ENCODE measurements at regions not wholly inside any gene's neighbourhood (a gene's known extent, or its start where the extent isn't known, plus 50 kb on each side); places are given as distances from the start of the nearest gene placed in this dataset.

DNA sequence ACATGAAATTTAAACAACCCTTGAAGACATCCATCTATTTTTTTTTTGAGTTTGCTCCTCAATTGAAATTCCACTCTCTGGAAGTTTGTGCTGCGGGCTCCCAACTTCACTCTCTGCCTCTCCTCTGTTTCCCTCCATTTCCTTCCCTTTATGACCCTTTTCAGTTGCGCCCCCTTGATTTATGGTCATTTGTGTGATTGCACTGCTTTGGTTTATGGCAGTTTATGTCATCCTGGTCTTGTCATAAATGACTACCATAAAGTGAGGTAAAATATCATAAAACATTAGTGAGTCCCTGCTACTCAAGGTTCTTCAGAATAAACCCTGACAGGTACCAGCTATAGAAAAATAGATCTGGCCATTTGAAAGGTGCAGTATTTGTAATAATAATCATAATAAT lies 348.3 kb upstream of the ZFP64 start:
- H3K36me3 ChIP-seq, result no peaks in the 10 kb centered on the region
- TF ChIP-seq POLR2A (IDR thresholded peaks at IDR 0.05), result no peak
- TF ChIP-seq POLR2AphosphoS5 (IDR thresholded peaks at IDR 0.05), result no peak
- TF ChIP-seq, protein P1, sequence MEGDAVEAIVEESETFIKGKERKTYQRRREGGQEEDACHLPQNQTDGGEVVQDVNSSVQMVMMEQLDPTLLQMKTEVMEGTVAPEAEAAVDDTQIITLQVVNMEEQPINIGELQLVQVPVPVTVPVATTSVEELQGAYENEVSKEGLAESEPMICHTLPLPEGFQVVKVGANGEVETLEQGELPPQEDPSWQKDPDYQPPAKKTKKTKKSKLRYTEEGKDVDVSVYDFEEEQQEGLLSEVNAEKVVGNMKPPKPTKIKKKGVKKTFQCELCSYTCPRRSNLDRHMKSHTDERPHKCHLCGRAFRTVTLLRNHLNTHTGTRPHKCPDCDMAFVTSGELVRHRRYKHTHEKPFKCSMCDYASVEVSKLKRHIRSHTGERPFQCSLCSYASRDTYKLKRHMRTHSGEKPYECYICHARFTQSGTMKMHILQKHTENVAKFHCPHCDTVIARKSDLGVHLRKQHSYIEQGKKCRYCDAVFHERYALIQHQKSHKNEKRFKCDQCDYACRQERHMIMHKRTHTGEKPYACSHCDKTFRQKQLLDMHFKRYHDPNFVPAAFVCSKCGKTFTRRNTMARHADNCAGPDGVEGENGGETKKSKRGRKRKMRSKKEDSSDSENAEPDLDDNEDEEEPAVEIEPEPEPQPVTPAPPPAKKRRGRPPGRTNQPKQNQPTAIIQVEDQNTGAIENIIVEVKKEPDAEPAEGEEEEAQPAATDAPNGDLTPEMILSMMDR (IDR thresholded peaks at IDR 0.05), result no peak
- intact Hi-C loops (cut with DNase I), result no loop called here
- no peaks in the 10 kb centered on the region for H3K9me3 ChIP-seq
- 40% methylated on average over 2 of the region's 2 CpGs for WGBS
- H3K27ac ChIP-seq, result no peak overlapping the region
- no peak overlapping the region for H3K4me3 ChIP-seq
- no peaks in the 10 kb centered on the region for H3K27me3 ChIP-seq (replicated peaks; ENCODE audit: insufficient read depth)
- DNase-seq (ENCODE audit: low spot score), result no peak
- H3K4me1 ChIP-seq (replicated peaks), result no peaks in the 10 kb centered on the region

DNA sequence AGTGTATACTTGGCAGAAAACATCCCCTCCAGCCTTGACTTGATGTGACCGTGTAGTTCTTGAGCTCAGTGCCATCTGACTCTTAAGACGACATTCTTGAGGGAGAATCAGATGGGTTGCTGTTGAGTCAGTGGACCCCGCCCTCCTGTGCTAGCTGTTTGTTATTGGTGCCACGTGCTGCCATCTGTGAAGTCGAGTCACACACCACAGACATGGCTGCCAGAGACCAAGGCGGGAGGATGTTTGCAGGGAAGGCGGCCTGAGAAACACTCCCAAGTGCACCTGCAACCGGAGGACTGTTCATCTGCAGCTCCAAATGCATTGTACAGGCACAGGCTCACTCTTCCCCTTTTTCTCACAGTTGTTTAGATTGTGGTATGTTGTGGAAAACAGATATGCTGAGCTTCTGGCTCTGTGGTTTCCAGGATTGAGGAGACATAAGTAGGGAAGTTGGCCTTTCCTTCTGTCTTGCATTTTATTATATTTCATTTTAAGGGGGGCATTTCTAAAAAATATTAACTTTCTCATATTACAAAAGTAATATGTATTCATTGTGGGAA lies 345.3 kb upstream of the ZFP64 start:
- Histone ChIP-seq H3K9me3 (no peaks in the 10 kb centered on the region), H3K4me1 (replicated peaks) (no peaks in the 10 kb centered on the region), H3K27me3 (replicated peaks; ENCODE audit: insufficient read depth) (no peaks in the 10 kb centered on the region), H3K27ac (no peak overlapping the region), H3K4me3 (no peak overlapping the region), H3K36me3 (no peaks in the 10 kb centered on the region)
- DNase-seq (ENCODE audit: low spot score), result no peak
- 88% methylated on average over 8 of the region's 8 CpGs for WGBS
- TF ChIP-seq POLR2AphosphoS5 (IDR thresholded peaks at IDR 0.05) (no peak), POLR2A (IDR thresholded peaks at IDR 0.05) (no peak)
- TF ChIP-seq, protein P1 (IDR thresholded peaks at IDR 0.05), result no peak
- intact Hi-C loops (cut with DNase I), result no loop called here

DNA sequence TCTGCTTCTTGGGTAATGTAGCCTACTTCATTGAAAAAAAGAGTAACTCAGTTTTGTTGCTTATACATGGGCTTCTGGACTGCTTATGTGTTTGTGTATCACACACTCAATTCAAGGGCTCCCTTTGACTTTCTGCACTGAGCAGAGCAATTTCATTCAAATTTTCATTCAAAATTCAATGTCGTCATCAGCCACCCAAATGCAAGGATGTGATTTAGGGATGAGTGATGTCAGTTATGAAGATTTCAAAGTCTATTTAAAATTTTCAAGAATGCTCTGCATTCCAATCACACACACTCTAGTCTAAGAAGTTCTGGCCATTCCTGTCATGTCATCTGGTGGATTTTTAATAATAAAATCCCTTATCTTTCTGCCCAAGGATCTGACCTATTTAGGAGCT lies 344.5 kb upstream of the ZFP64 start:
- Histone ChIP-seq H3K4me1 (replicated peaks) (no peaks in the 10 kb centered on the region), H3K36me3 (no peaks in the 10 kb centered on the region), H3K27me3 (replicated peaks; ENCODE audit: insufficient read depth) (no peaks in the 10 kb centered on the region), H3K9me3 (no peaks in the 10 kb centered on the region), H3K4me3 (no peak overlapping the region), H3K27ac (no peak overlapping the region)
- intact Hi-C loops (cut with DNase I), result no loop called here
- DNase-seq (ENCODE audit: low spot score), result no peak
- 87% methylated on average over 1 of the region's 1 CpG for WGBS
- TF ChIP-seq POLR2AphosphoS5 (IDR thresholded peaks at IDR 0.05) (no peak), POLR2A (IDR thresholded peaks at IDR 0.05) (no peak)
- TF ChIP-seq, protein P1 (IDR thresholded peaks at IDR 0.05), result no peak

DNA sequence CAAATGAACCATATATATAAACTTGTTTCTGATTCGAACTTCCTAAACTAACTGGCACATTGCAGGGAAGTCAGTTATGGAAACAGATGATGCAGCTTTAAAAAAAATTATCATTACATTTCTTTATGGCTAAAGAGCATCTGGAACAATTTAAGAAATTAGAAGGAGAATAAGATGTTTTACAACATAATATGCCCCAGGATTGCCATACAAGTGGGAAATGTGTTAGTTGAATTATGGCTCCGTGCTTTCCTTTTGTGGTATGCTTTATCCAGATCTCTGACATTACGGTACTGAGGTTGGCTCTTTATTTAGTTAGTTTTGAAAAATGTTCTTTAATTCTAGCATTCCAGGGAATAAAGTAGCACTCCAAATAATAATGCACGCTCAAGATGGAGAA lies 343.0 kb upstream of the ZFP64 start:
- intact Hi-C loops (cut with DNase I), result no loop called here
- Histone ChIP-seq H3K36me3 (no peaks in the 10 kb centered on the region), H3K9me3 (no peaks in the 10 kb centered on the region), H3K4me3 (no peak overlapping the region), H3K27me3 (replicated peaks; ENCODE audit: insufficient read depth) (no peaks in the 10 kb centered on the region), H3K27ac (no peak overlapping the region), H3K4me1 (replicated peaks) (no peaks in the 10 kb centered on the region)
- TF ChIP-seq POLR2A (IDR thresholded peaks at IDR 0.05), result no peak
- TF ChIP-seq, protein P1 (IDR thresholded peaks at IDR 0.05), result no peak
- no peak for TF ChIP-seq POLR2AphosphoS5 (IDR thresholded peaks at IDR 0.05)
- WGBS, result 85% methylated on average over 4 of the region's 4 CpGs
- DNase-seq (ENCODE audit: low spot score), result no peak

DNA sequence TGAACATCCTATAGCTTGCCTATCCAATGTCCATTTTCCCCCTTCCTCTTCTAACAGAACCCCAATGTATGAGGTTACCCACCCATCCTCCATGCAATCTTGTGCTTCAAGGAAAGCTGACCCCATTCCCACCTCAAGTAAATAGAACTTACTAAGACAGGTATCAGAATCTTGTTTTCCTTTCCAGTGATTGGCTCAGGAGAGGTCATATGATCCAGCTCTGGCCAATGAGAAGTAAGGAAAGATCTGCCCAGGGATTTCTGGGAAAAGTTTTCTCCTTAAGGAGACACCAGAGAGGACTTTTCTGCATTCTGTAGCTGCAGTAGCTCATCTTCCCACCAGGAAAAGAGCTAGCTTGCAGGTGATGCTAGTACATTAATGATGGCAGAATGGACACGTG lies 341.8 kb upstream of the ZFP64 start:
- TF ChIP-seq POLR2A (IDR thresholded peaks at IDR 0.05) (no peak), POLR2AphosphoS5 (IDR thresholded peaks at IDR 0.05) (no peak)
- TF ChIP-seq, protein P1 (IDR thresholded peaks at IDR 0.05), result no peak
- no peak for DNase-seq (ENCODE audit: low spot score)
- Histone ChIP-seq H3K27ac (no peak overlapping the region), H3K36me3 (no peaks in the 10 kb centered on the region), H3K27me3 (replicated peaks; ENCODE audit: insufficient read depth) (no peaks in the 10 kb centered on the region), H3K4me1 (replicated peaks) (no peaks in the 10 kb centered on the region), H3K4me3 (no peak overlapping the region), H3K9me3 (no peaks in the 10 kb centered on the region)
- intact Hi-C loops (cut with DNase I), result no loop called here
- 73% methylated on average over 1 of the region's 1 CpG for WGBS

Measured in prostate gland (tissue), 2 donors.